ENCODE measurements at regions not wholly inside any gene's neighbourhood (a gene's known extent, or its start where the extent isn't known, plus 50 kb on each side); places are given as distances from the start of the nearest gene placed in this dataset.

- no peak overlapping the region for H3K4me3 Mint-ChIP-seq
- H3K27me3 Mint-ChIP-seq (ENCODE audit: low read depth in 3 of 3) = peaks cover 0 to 2% (median 0%) of the 10 kb centered on the region in 3 donors
- H3K4me1 Mint-ChIP-seq = no peaks in the 10 kb centered on the region
- DNase-seq = no peak
- H3K27ac Mint-ChIP-seq = no peak overlapping the region
- no peaks in the 10 kb centered on the region for H3K36me3 Mint-ChIP-seq
- peaks cover 0 to 2% (median 0%) of the 10 kb centered on the region in 6 donors for H3K9me3 Mint-ChIP-seq
Measured at GRCh38 chr12:102593134-102593533, 112.8 kb upstream of the IGF1 start.

GRCh38 chr12:102592134-102592533 is 111.8 kb upstream of the IGF1 start:
- Mint-ChIP-seq H3K27ac (no peak overlapping the region), H3K9me3 (peaks cover 0 to 2% (median 0%) of the 10 kb centered on the region in 6 donors), H3K27me3 (ENCODE audit: low read depth in 3 of 3) (peaks cover 0 to 2% (median 0%) of the 10 kb centered on the region in 3 donors), H3K36me3 (no peaks in the 10 kb centered on the region), H3K4me1 (no peaks in the 10 kb centered on the region), H3K4me3 (no peak overlapping the region)
- DNase-seq = no peak

GRCh38 chr12:102573237-102573636 is 92.9 kb upstream of the IGF1 start:
- H3K36me3 Mint-ChIP-seq = no peaks in the 10 kb centered on the region
- no peak overlapping the region for H3K27ac Mint-ChIP-seq
- H3K9me3 Mint-ChIP-seq = peaks cover 0 to 5% (median 1%) of the 10 kb centered on the region in 6 donors
- peaks cover 0 to 6% (median 0%) of the 10 kb centered on the region in 3 donors for H3K27me3 Mint-ChIP-seq (ENCODE audit: low read depth in 3 of 3)
- no peaks in the 10 kb centered on the region for H3K4me1 Mint-ChIP-seq
- no peak overlapping the region for H3K4me3 Mint-ChIP-seq
- no peak for DNase-seq

GRCh38 chr12:102571889-102572288 is 91.5 kb upstream of the IGF1 start:
- Mint-ChIP-seq H3K36me3 (no peaks in the 10 kb centered on the region), H3K9me3 (peaks cover 0 to 4% (median 1%) of the 10 kb centered on the region in 6 donors), H3K4me1 (no peaks in the 10 kb centered on the region), H3K4me3 (no peak overlapping the region), H3K27ac (no peak overlapping the region), H3K27me3 (ENCODE audit: low read depth in 3 of 3) (peaks cover 0 to 3% (median 0%) of the 10 kb centered on the region in 3 donors)
- DNase-seq = no peak

- no peak overlapping the region for H3K27ac Mint-ChIP-seq
- peaks cover 0 to 5% (median under 1%) of the 10 kb centered on the region in 6 donors for H3K9me3 Mint-ChIP-seq
- no peak for DNase-seq
- H3K36me3 Mint-ChIP-seq = no peaks in the 10 kb centered on the region
- H3K27me3 Mint-ChIP-seq (ENCODE audit: low read depth in 3 of 3) = peaks cover 0 to 3% (median 0%) of the 10 kb centered on the region in 3 donors
- H3K4me1 Mint-ChIP-seq = no peaks in the 10 kb centered on the region
- H3K4me3 Mint-ChIP-seq = no peak overlapping the region
Measured at GRCh38 chr12:102570256-102570655, 89.9 kb upstream of the IGF1 start.

- no peak overlapping the region for H3K4me3 Mint-ChIP-seq
- H3K27me3 Mint-ChIP-seq (ENCODE audit: low read depth in 3 of 3) = peaks cover 0 to 3% (median 0%) of the 10 kb centered on the region in 3 donors
- peaks cover 0 to 5% (median under 1%) of the 10 kb centered on the region in 6 donors for H3K9me3 Mint-ChIP-seq
- no peak for DNase-seq
- no peak overlapping the region for H3K27ac Mint-ChIP-seq
- H3K36me3 Mint-ChIP-seq = no peaks in the 10 kb centered on the region
- H3K4me1 Mint-ChIP-seq = no peaks in the 10 kb centered on the region
Measured at GRCh38 chr12:102569803-102570202, 89.4 kb upstream of the IGF1 start.

- Mint-ChIP-seq H3K27ac (no peak overlapping the region), H3K4me1 (no peaks in the 10 kb centered on the region), H3K9me3 (peaks cover 0 to 5% (median 0%) of the 10 kb centered on the region in 6 donors), H3K36me3 (no peaks in the 10 kb centered on the region), H3K27me3 (ENCODE audit: low read depth in 3 of 3) (peaks cover 0 to 3% (median 0%) of the 10 kb centered on the region in 3 donors), H3K4me3 (no peak overlapping the region)
- DNase-seq = no peak
Measured at GRCh38 chr12:102568276-102568675, 87.9 kb upstream of the IGF1 start.

GRCh38 chr12:102567031-102567985 is 86.9 kb upstream of the IGF1 start:
- Mint-ChIP-seq H3K4me3 (no peak overlapping the region), H3K27ac (no peak overlapping the region), H3K9me3 (peaks cover 0 to 5% (median 0%) of the 10 kb centered on the region in 6 donors), H3K27me3 (ENCODE audit: low read depth in 3 of 3) (peaks cover 0 to 3% (median 0%) of the 10 kb centered on the region in 3 donors), H3K4me1 (no peaks in the 10 kb centered on the region), H3K36me3 (no peaks in the 10 kb centered on the region)
- DNase-seq = no peak

GRCh38 chr12:102565555-102565954 is 85.2 kb upstream of the IGF1 start:
- no peak overlapping the region for H3K4me3 Mint-ChIP-seq
- H3K27me3 Mint-ChIP-seq (ENCODE audit: low read depth in 3 of 3) = peaks cover 0 to 3% (median 0%) of the 10 kb centered on the region in 3 donors
- H3K36me3 Mint-ChIP-seq = no peaks in the 10 kb centered on the region
- H3K27ac Mint-ChIP-seq = no peak overlapping the region
- no peaks in the 10 kb centered on the region for H3K4me1 Mint-ChIP-seq
- DNase-seq = no peak
- peaks cover 0 to 5% (median 0%) of the 10 kb centered on the region in 6 donors for H3K9me3 Mint-ChIP-seq

GRCh38 chr12:102564026-102564425 is 83.7 kb upstream of the IGF1 start:
- Mint-ChIP-seq H3K9me3 (peaks cover 0 to 5% (median 1%) of the 10 kb centered on the region in 6 donors), H3K27ac (no peak overlapping the region), H3K4me1 (no peaks in the 10 kb centered on the region), H3K4me3 (no peak overlapping the region), H3K36me3 (no peaks in the 10 kb centered on the region), H3K27me3 (ENCODE audit: low read depth in 3 of 3) (no peaks in the 10 kb centered on the region)
- DNase-seq = no peak

- no peak for DNase-seq
- peaks cover 0 to 3% (median 0%) of the 10 kb centered on the region in 3 donors for H3K27me3 Mint-ChIP-seq (ENCODE audit: low read depth in 3 of 3)
- peaks cover 0 to 5% (median 1%) of the 10 kb centered on the region in 6 donors for H3K9me3 Mint-ChIP-seq
- no peaks in the 10 kb centered on the region for H3K36me3 Mint-ChIP-seq
- no peaks in the 10 kb centered on the region for H3K4me1 Mint-ChIP-seq
- no peak overlapping the region for H3K4me3 Mint-ChIP-seq
- H3K27ac Mint-ChIP-seq = no peak overlapping the region
Measured at GRCh38 chr12:102562836-102563425, 82.6 kb upstream of the IGF1 start.

- Mint-ChIP-seq H3K9me3 (peaks cover 0 to 3% (median 0%) of the 10 kb centered on the region in 6 donors), H3K27ac (no peak overlapping the region), H3K27me3 (ENCODE audit: low read depth in 3 of 3) (peaks cover 0 to 3% (median 3%) of the 10 kb centered on the region in 3 donors), H3K4me1 (no peaks in the 10 kb centered on the region), H3K4me3 (no peak overlapping the region), H3K36me3 (no peaks in the 10 kb centered on the region)
- DNase-seq = no peak
Measured at GRCh38 chr12:102551186-102551585, 70.8 kb upstream of the IGF1 start.

- Mint-ChIP-seq H3K27me3 (ENCODE audit: low read depth in 3 of 3) (peaks cover 0 to 3% (median under 1%) of the 10 kb centered on the region in 3 donors), H3K27ac (no peak overlapping the region), H3K4me1 (no peaks in the 10 kb centered on the region), H3K36me3 (no peaks in the 10 kb centered on the region), H3K4me3 (no peak overlapping the region), H3K9me3 (peaks cover 0 to 2% (median 0%) of the 10 kb centered on the region in 6 donors)
- DNase-seq = no peak
Measured at GRCh38 chr12:102549691-102550090, 69.3 kb upstream of the IGF1 start.

GRCh38 chr12:102548543-102548942 is 68.2 kb upstream of the IGF1 start:
- Mint-ChIP-seq H3K36me3 (no peaks in the 10 kb centered on the region), H3K4me1 (no peaks in the 10 kb centered on the region), H3K27ac (no peak overlapping the region), H3K9me3 (peaks cover 0 to 1% (median 0%) of the 10 kb centered on the region in 6 donors), H3K4me3 (no peak overlapping the region), H3K27me3 (ENCODE audit: low read depth in 3 of 3) (peaks cover 0 to 3% (median 0%) of the 10 kb centered on the region in 3 donors)
- DNase-seq = no peak
